ENCODE measurements at regions not wholly inside any gene's neighbourhood (a gene's known extent, or its start where the extent isn't known, plus 50 kb on each side); places are given as distances from the start of the nearest gene placed in this dataset.

DNA sequence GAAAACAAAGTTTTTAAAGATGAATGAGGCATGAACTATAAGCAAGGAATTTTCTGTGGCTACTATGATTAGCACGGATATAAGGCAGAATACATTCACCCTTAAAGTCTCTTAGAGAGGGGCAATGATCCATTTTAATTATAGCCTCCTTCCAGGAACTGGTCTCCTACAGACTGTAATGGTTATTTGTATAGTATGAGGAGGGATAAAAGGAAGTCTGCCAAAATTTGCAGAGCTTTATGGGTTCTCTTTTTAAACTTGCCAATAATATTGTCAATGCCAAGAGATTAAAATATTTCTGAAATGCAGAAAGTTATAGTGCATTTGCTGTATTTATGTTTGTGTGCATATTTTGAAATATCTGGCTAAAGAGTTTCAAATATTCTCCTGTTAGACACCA lies 271.4 kb upstream of the LUZP2 start:
- TF ChIP-seq, protein P1, sequence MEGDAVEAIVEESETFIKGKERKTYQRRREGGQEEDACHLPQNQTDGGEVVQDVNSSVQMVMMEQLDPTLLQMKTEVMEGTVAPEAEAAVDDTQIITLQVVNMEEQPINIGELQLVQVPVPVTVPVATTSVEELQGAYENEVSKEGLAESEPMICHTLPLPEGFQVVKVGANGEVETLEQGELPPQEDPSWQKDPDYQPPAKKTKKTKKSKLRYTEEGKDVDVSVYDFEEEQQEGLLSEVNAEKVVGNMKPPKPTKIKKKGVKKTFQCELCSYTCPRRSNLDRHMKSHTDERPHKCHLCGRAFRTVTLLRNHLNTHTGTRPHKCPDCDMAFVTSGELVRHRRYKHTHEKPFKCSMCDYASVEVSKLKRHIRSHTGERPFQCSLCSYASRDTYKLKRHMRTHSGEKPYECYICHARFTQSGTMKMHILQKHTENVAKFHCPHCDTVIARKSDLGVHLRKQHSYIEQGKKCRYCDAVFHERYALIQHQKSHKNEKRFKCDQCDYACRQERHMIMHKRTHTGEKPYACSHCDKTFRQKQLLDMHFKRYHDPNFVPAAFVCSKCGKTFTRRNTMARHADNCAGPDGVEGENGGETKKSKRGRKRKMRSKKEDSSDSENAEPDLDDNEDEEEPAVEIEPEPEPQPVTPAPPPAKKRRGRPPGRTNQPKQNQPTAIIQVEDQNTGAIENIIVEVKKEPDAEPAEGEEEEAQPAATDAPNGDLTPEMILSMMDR (conservative IDR thresholded peaks at IDR 0.05): no peak
- no peak for TF ChIP-seq ZFX (IDR thresholded peaks at IDR 0.05)

DNA sequence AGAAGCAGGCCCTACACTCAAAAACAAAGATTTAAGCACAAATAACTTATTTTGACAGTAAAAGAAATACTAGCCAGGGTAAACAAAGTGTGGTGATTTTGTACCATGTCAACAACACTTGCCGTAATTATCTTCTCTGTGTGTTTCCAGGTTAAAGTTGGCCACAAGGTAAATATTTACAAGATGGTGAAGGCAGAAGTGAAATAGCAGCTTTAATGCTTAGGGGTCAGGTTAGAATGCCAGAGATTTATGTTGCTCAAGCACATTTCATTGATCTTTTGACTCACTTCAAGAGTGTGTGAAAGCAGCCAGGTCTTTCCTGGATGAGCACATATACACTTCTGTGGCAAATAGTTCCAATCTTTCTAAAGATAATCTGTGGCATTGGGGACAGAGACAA lies 270.2 kb upstream of the LUZP2 start:
- H3K27ac ChIP-seq: no peak overlapping the region
- TF ChIP-seq, protein P1 (conservative IDR thresholded peaks at IDR 0.05): no peak
- no peak for TF ChIP-seq ZFX (IDR thresholded peaks at IDR 0.05)

More for the DNA sequence above, 271.4 kb upstream of the LUZP2 start:
- H3K27ac ChIP-seq: no peak overlapping the region

DNA sequence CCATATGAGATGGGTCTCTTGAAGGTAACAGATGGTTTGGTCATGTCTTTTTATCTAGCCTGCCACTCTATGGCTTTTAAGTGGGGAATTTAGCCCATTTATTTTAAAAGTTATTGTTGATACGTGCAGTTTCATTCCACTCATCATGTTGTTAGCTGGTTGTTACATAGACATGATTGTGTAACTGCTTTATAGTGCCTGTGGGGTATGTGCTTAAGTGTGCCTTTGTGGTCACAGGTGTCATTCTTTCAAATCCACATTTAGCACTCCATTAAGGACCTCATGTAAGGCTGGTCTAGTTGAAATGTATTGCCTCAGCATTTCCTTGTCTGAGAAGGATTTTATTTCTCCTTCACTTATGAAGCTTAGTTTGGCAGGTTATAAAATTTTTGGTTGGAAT lies 263.8 kb upstream of the LUZP2 start:
- no peak for TF ChIP-seq ZFX (IDR thresholded peaks at IDR 0.05)
- TF ChIP-seq, protein P1 (conservative IDR thresholded peaks at IDR 0.05): no peak
- H3K27ac ChIP-seq: no peak overlapping the region

GRCh38 chr11:24234822-24235508 lies 261.9 kb upstream of the LUZP2 start:
- no peak overlapping the region for H3K27ac ChIP-seq
- no peak for TF ChIP-seq ZFX (IDR thresholded peaks at IDR 0.05)
- TF ChIP-seq, protein P1 (conservative IDR thresholded peaks at IDR 0.05): no peak

DNA sequence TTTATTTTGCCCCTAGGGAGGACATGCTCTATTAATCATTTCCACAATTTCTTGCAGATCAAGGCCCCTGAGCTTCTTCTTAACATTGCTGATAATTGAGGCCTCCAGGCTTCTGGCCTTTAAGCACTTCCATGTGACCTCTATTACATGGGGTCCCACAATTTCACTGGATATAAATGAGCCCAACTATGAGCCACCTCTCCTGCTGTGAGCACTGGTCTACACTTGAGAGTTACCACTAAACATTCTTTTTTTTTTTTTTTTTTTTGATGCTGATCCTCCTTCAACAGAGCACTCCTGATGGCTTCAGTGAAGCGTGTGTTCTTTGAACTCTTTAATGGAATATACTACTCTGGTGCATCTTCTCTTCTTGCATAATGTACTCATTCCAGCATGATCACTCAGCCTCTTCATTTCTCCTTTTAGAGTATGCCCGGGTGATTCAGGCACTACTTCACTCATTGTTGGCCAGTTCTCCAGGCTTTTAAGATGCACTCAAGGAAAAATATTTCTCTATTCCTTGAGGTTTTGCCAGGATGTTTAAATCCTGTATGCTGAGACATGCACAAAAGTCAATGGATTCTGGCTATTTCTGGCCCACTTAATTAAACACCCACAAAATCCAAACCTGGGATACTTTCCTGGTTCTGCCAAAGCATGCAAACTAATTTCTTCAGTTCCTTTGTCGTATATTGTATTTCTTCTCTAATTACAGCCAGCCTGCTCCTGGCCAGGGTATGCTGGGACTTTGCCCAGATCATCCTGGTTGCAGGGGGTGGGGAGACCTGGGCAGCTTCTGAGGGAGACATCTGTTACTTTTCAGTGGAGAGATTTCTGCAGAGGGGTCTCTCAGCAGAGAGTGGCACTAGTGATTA lies 257.8 kb upstream of the LUZP2 start:
- TF ChIP-seq, protein P1 (conservative IDR thresholded peaks at IDR 0.05): no peak
- TF ChIP-seq ZFX (IDR thresholded peaks at IDR 0.05): no peak
- H3K27ac ChIP-seq: no peak overlapping the region

- H3K27ac ChIP-seq: no peak overlapping the region
- TF ChIP-seq ZFX (IDR thresholded peaks at IDR 0.05): no peak
- TF ChIP-seq, protein P1 (conservative IDR thresholded peaks at IDR 0.05): no peak
Observed at GRCh38 chr11:24239930-24240329, 256.9 kb upstream of the LUZP2 start.

Measured in C4-2B (cell line).